ENCODE measurements at regions not wholly inside any gene's neighbourhood (a gene's known extent, or its start where the extent isn't known, plus 50 kb on each side); places are given as distances from the start of the nearest gene placed in this dataset.
"Not testable (repeated sequence)": the region's sequence is repeated elsewhere in the genome, so short reads cannot be mapped to it uniquely, and the experiment has no call there.

DNA sequence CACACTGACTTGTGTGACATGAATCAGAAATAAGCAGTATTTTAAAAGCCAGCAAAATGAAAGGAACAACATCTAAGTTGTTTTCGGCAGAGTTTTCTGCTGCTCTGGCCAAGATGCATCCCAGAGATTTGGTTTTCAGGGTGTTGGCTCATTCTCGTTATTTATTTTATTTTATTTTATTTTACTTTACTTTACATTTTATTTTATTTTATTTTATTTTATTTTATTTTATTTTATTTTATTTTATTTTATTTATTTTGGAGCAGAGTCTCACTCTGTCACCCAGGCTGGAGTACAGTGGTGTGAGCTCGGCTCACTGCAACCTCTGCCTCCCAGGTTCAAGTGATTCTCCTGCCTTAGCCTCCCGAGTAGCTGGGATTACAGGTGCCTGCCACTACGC, 64.5 kb upstream of the CEP85L start:
- TF ChIP-seq, protein P1, sequence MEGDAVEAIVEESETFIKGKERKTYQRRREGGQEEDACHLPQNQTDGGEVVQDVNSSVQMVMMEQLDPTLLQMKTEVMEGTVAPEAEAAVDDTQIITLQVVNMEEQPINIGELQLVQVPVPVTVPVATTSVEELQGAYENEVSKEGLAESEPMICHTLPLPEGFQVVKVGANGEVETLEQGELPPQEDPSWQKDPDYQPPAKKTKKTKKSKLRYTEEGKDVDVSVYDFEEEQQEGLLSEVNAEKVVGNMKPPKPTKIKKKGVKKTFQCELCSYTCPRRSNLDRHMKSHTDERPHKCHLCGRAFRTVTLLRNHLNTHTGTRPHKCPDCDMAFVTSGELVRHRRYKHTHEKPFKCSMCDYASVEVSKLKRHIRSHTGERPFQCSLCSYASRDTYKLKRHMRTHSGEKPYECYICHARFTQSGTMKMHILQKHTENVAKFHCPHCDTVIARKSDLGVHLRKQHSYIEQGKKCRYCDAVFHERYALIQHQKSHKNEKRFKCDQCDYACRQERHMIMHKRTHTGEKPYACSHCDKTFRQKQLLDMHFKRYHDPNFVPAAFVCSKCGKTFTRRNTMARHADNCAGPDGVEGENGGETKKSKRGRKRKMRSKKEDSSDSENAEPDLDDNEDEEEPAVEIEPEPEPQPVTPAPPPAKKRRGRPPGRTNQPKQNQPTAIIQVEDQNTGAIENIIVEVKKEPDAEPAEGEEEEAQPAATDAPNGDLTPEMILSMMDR (conservative IDR thresholded peaks at IDR 0.05), result not testable (repeated sequence)
- not testable (repeated sequence) for TF ChIP-seq EZH2 (IDR thresholded peaks at IDR 0.05; ENCODE audit: low read depth)

Data from PC-9 (cell line).